Peyer's patch (tissue), 4 donors: ENCODE measurements at regions not wholly inside any gene's neighbourhood (a gene's known extent, or its start where the extent isn't known, plus 50 kb on each side); places are given as distances from the start of the nearest gene placed in this dataset.

Experiments
- DNase-seq, 3 donors: peaks; one replicate each; pipeline ENCODE4 v3.0.0-alpha.2; 2017 to 2019
- H3K27ac ChIP-seq, 4 donors: fragments of 200-600 bp; sonication (generic); one replicate each; pipeline ENCODE4 v1.5.1; 2016 to 2019
- H3K27me3 ChIP-seq, 2 donors: fragments of 200-600 bp; sonication (generic); one replicate each; pipeline ENCODE4 v1.5.1; 2019
- H3K36me3 ChIP-seq, 3 donors: fragments of 200-600 bp; sonication (generic); one replicate each; pipeline ENCODE4 v1.5.1; 2016 to 2019
- H3K4me1 ChIP-seq, 4 donors: fragments of 200-600 bp; sonication (generic); one replicate each; pipeline ENCODE4 v1.5.1; 2016 to 2019
- H3K4me3 ChIP-seq, 4 donors: fragments of 200-600 bp; sonication (generic); 1 replicate in 3 of 4; 2 replicates in 1 of 4; pipeline ENCODE4 v1.5.1; 2016 to 2019; ENCODE audit warnings: mild to moderate bottlenecking in 1 of 4
- H3K9me3 ChIP-seq, 4 donors: fragments of 200-600 bp; sonication (generic); one replicate each; pipeline ENCODE4 v1.5.1; 2016 to 2019; ENCODE audit warnings: mild to moderate bottlenecking in 1 of 4
- POLR2A ChIP-seq, 2 donors: fragments of 450-650 bp; IDR thresholded peaks; one replicate each; pipeline ENCODE4 v1.5.1; 2017; ENCODE audit warnings: antibody characterized with exemption in 2 of 2, mild to moderate bottlenecking in 2 of 2, moderate library complexity in 2 of 2
- TF ChIP-seq, protein P1 (sequence below), 6 experiments: fragments of 450-650 bp in 4 of 6; fragments of 200-600 bp in 2 of 6; sonication (generic) in 1 of 6; IDR thresholded peaks; one replicate each; pipeline ENCODE4 v1.5.1; 2017 to 2019; ENCODE audit warnings: antibody characterized with exemption in 6 of 6, mild to moderate bottlenecking in 3 of 6, moderate library complexity in 1 of 6

GRCh38 chr1:29907596-29907995 is 671.3 kb downstream of the PTPRU start:
- TF ChIP-seq POLR2A (IDR thresholded peaks at IDR 0.05), result no peak
- TF ChIP-seq, protein P1, sequence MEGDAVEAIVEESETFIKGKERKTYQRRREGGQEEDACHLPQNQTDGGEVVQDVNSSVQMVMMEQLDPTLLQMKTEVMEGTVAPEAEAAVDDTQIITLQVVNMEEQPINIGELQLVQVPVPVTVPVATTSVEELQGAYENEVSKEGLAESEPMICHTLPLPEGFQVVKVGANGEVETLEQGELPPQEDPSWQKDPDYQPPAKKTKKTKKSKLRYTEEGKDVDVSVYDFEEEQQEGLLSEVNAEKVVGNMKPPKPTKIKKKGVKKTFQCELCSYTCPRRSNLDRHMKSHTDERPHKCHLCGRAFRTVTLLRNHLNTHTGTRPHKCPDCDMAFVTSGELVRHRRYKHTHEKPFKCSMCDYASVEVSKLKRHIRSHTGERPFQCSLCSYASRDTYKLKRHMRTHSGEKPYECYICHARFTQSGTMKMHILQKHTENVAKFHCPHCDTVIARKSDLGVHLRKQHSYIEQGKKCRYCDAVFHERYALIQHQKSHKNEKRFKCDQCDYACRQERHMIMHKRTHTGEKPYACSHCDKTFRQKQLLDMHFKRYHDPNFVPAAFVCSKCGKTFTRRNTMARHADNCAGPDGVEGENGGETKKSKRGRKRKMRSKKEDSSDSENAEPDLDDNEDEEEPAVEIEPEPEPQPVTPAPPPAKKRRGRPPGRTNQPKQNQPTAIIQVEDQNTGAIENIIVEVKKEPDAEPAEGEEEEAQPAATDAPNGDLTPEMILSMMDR (IDR thresholded peaks at IDR 0.05), result no peak

GRCh38 chr1:29906927-29907326 is 670.6 kb downstream of the PTPRU start:
- Histone ChIP-seq H3K27ac (no peak overlapping the region), H3K27me3 (no peaks in the 10 kb centered on the region)

More at GRCh38 chr1:29907596-29907995, 671.3 kb downstream of the PTPRU start:
- Histone ChIP-seq H3K27ac (no peak overlapping the region), H3K36me3 (no peaks in the 10 kb centered on the region), H3K4me3 (no peak overlapping the region), H3K27me3 (no peaks in the 10 kb centered on the region), H3K9me3 (no peaks in the 10 kb centered on the region), H3K4me1 (no peaks in the 10 kb centered on the region)
- no peak for DNase-seq

DNA sequence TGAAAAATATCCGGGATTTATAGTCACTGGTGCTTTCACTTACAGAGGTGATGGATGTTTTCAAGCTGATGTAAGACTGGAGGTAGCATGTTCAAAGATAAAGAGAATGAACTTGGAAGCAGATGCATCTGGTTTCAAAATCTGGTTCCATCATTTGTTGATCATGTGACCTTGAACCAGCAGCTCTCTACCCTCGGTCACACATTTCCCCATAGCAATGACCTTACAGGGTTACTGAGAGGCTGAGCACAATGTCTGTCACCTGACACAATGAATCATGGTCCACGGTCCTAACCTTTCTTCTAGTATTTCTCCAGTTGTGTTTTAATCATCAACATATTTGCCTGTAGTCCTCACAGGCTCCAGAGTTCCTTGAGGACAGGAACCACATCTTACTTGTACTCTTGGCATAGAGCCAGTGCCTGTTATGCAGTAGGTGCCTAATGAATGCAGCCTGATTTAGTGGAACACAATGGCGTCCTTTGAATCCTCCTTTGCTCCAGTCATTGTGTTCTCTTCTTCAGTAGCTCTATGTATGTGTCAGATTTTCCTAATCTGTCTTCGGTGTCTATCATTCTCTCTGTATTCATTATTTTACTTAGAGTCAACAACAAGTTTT is 667.3 kb downstream of the PTPRU start:
- H3K27ac ChIP-seq, result no peak overlapping the region

More at GRCh38 chr1:29906927-29907326, 670.6 kb downstream of the PTPRU start:
- Histone ChIP-seq H3K36me3 (no peaks in the 10 kb centered on the region), H3K4me1 (no peaks in the 10 kb centered on the region), H3K9me3 (no peaks in the 10 kb centered on the region), H3K4me3 (no peak overlapping the region)
- no peak for DNase-seq
- no peak for TF ChIP-seq POLR2A (IDR thresholded peaks at IDR 0.05)
- TF ChIP-seq, protein P1 (IDR thresholded peaks at IDR 0.05), result no peak

DNA sequence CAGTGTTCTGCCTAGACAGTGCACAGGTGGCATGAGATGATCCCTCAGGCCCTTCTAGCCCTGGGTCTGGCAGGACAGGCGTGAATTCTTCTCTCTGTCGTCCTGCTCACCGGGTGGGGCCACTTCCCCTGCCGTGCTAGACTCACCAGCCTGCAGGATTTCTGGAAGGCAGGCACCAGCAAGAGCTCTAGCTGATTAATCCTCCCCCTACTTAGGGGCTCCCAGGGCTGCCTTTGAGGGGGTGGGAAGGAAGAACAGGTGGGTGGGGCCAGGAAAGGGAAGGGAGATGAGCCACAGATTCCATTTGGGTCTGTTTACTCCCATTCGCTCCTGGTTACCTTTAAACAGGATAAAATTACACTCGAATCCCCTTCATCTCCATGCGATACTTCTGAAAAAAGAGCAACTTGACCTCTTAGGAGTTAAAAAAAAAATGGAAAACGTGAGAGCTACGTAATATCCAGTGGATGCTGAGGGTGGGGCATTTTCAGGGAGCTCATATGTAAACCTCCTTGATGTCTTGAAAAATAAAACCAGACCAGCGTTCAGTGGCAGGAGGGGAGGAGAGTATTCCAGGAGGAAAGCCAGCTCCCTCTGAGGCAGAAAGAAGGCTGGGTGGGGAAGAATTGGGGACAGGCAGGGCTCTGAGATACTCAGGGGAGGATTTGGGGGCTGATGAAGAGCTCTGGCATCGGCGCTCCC is 665.5 kb downstream of the PTPRU start:
- Histone ChIP-seq H3K4me3 (no peak overlapping the region), H3K9me3 (no peaks in the 10 kb centered on the region), H3K36me3 (no peaks in the 10 kb centered on the region), H3K27me3 (peaks cover 0 to 6% of the 10 kb centered on the region in 2 donors), H3K27ac (no peak overlapping the region), H3K4me1 (no peaks in the 10 kb centered on the region)
- TF ChIP-seq, protein P1 (IDR thresholded peaks at IDR 0.05), result no peak
- no peak for TF ChIP-seq POLR2A (IDR thresholded peaks at IDR 0.05)
- DNase-seq, result no peak

More for the DNA sequence above, 667.3 kb downstream of the PTPRU start:
- Histone ChIP-seq H3K9me3 (no peaks in the 10 kb centered on the region), H3K27me3 (peaks cover 0 to 6% of the 10 kb centered on the region in 2 donors), H3K4me1 (no peaks in the 10 kb centered on the region), H3K4me3 (no peak overlapping the region), H3K36me3 (no peaks in the 10 kb centered on the region)
- no peak for TF ChIP-seq POLR2A (IDR thresholded peaks at IDR 0.05)
- TF ChIP-seq, protein P1 (IDR thresholded peaks at IDR 0.05), result no peak
- no peak for DNase-seq

DNA sequence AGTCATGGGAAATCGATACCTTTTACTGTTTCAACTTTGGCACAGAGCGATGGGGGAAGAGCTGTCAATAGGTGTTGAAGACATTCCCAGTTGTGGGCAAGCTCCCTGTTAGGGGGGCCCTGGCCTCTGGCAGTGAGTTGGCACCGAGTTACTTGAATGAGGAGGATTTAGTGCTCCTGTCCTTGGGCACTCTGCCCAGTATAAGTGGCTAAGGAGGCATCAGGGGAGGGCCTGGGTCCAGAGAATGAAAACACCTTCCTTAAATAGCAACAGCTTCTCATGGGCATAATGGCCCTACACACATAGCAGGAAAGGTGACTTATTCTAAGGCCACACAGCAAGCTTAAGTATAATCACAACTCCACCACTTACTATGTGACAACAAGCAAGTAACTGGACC is 664.4 kb downstream of the PTPRU start:
- Histone ChIP-seq H3K27me3 (peaks cover 0 to 6% of the 10 kb centered on the region in 2 donors), H3K27ac (no peak overlapping the region), H3K36me3 (no peaks in the 10 kb centered on the region), H3K4me1 (no peaks in the 10 kb centered on the region), H3K9me3 (no peaks in the 10 kb centered on the region), H3K4me3 (no peak overlapping the region)
- TF ChIP-seq, protein P1 (IDR thresholded peaks at IDR 0.05), result no peak
- TF ChIP-seq POLR2A (IDR thresholded peaks at IDR 0.05), result no peak
- no peak for DNase-seq
